Pancreas (tissue), 10 donors: ENCODE measurements at regions not wholly inside any gene's neighbourhood (a gene's known extent, or its start where the extent isn't known, plus 50 kb on each side); places are given as distances from the start of the nearest gene placed in this dataset.

ENCODE experiments used
- ATAC-seq, 4 donors: fragments of 200-7000 bp; cut with Tn5 transposase; one replicate each; pipeline versions ENCODE4 v1.8.0 to v1.9.1; 2020; ENCODE audit warnings: mild to moderate bottlenecking in 4 of 4, moderate library complexity in 4 of 4
- DNase-seq, 6 donors: peaks; one replicate each; pipeline ENCODE4 v3.0.0-alpha.2; 2020
- FAIRE-seq: peaks from 2 replicates; lab custom pipeline; 2012; peaks lifted over from hg19 to GRCh38; lab: Jason Lieb, UNC
- H3K27ac ChIP-seq, 4 donors: fragments of 200-600 bp; sonication (generic); 1 replicate in 3 of 4; 2 replicates in 1 of 4; pipeline versions ENCODE4 v1.5.0 to v1.8.0; 2020
- H3K27me3 ChIP-seq, 4 donors: fragments of 200-600 bp; one replicate each; pipeline ENCODE4 v1.8.0; 2021
- H3K36me3 ChIP-seq, 3 donors: fragments of 200-600 bp; sonication (generic) in 1 of 3; one replicate each; pipeline versions ENCODE4 v1.5.0 to v1.8.0; 2020 to 2021
- H3K4me1 ChIP-seq, 3 donors: fragments of 200-600 bp; one replicate each; pipeline ENCODE4 v1.8.0; 2021
- H3K4me3 ChIP-seq, 4 donors: fragments of 200-600 bp; sonication (generic) in 2 of 4; one replicate each; pipeline versions ENCODE4 v1.5.0 to v1.8.0; 2020 to 2021
- H3K9me3 ChIP-seq, 4 donors: fragments of 200-600 bp; one replicate each; pipeline ENCODE4 v1.8.0; 2021
- CTCF ChIP-seq, 4 donors: fragments of 200-600 bp; sonication (generic) in 3 of 4; IDR thresholded peaks; one replicate each; pipeline versions ENCODE4 v1.5.0 to v1.8.0; 2021; ENCODE audit warnings: antibody characterized with exemption in 4 of 4
- WGBS, 2 donors: extraction: QIAGEN DNeasy Blood & Tissue Kit; methylation state at CpG; one replicate each; pipeline ENCODE4 v1.1.7; 2013; 5-methylcytosine and 5-hydroxymethylcytosine counted together
- intact Hi-C, 3 donors: fragments of 100-400 bp; cut with DNase I; formaldehyde crosslinking; loops; one replicate each; pipeline versions ENCODE4 v1.11.1 to v1.14.2; 2022
- donor health status: healthy with polysubstance abuse.
- donor health status: DM: no; HTN: no; CAD: no; lungs with moderate emphysema.
- donor health status: DM: no; HTN: no; CAD: no.
- donor health status: control.
- donor health status: control.
- donor health status: Bipolar disorder and iron deficiency.
- donor health status: DM: yes; HTN: yes; CAD: no.
- donor health status: DM: no; HTN: no; CAD: no.
- donor health status: DM: no; HTN: no; CAD: no.
- donor health status: DM: yes; HTN: yes; CAD: no.

- WGBS, 2 donors = 58 to 79% methylated on average over 3 of the region's 3 CpGs
- TF ChIP-seq CTCF (IDR thresholded peaks at IDR 0.05) = no peak
- peak in 1 of 4 donors; percentile 3 for ATAC-seq
- Histone ChIP-seq H3K4me1 (peaks cover 9 to 61% (median 14%) of the 10 kb centered on the region in 3 donors), H3K27me3 (no peaks in the 10 kb centered on the region), H3K36me3 (no peaks in the 10 kb centered on the region), H3K27ac (no peak overlapping the region), H3K9me3 (no peaks in the 10 kb centered on the region), H3K4me3 (no peak overlapping the region)
- no peak for FAIRE-seq
- DNase-seq = no peak
- intact Hi-C loops = no loop called here
Observed at GRCh38 chr2:134199123-134199522, 54.7 kb upstream of the MGAT5 start.

- no peak for DNase-seq
- peak in 3 of 4 donors; percentile 27 to 58 (median 42) for ATAC-seq
- H3K9me3 ChIP-seq = no peaks in the 10 kb centered on the region
- intact Hi-C loops = loop anchor here in 1 of 3 donors (5.0 kb wide), 1 partner anchor 78 kb away; no protein-coding TSS in a partner anchor
- TF ChIP-seq CTCF (IDR thresholded peaks at IDR 0.05) = no peak
- H3K27me3 ChIP-seq = no peaks in the 10 kb centered on the region
- no peak for FAIRE-seq
- peaks cover 7 to 53% (median 8%) of the 10 kb centered on the region in 3 donors for H3K4me1 ChIP-seq
- no peak overlapping the region for H3K27ac ChIP-seq
- 23 to 34% methylated on average over 4 of the region's 4 CpGs for WGBS, 2 donors
- no peaks in the 10 kb centered on the region for H3K36me3 ChIP-seq
- H3K4me3 ChIP-seq = no peak overlapping the region
Observed at GRCh38 chr2:134200036-134200618, 53.7 kb upstream of the MGAT5 start.

- peaks cover 7 to 55% (median 10%) of the 10 kb centered on the region in 3 donors for H3K4me1 ChIP-seq
- no peaks in the 10 kb centered on the region for H3K36me3 ChIP-seq
- H3K27me3 ChIP-seq = no peaks in the 10 kb centered on the region
- WGBS, 2 donors = 39 to 43% methylated on average over 7 of the region's 7 CpGs
- no peaks in the 10 kb centered on the region for H3K9me3 ChIP-seq
- no peak overlapping the region for H3K4me3 ChIP-seq
- FAIRE-seq (no peak), ATAC-seq (peak; percentile 41 to 74 (median 64)), DNase-seq (peak in 1 of 6 donors; percentile 23)
- no peak overlapping the region for H3K27ac ChIP-seq
- TF ChIP-seq CTCF (IDR thresholded peaks at IDR 0.05) = no peak
- intact Hi-C loops = loop anchor here in 1 of 3 donors (5.0 kb wide), 1 partner anchor 79 kb away; no protein-coding TSS in a partner anchor
Observed at GRCh38 chr2:134201533-134201932, 52.3 kb upstream of the MGAT5 start.

GRCh38 chr2:134202371-134202770, 51.5 kb upstream of the MGAT5 start:
- TF ChIP-seq CTCF (IDR thresholded peaks at IDR 0.05) = no peak
- Histone ChIP-seq H3K36me3 (no peaks in the 10 kb centered on the region), H3K9me3 (no peaks in the 10 kb centered on the region), H3K4me3 (no peak overlapping the region), H3K27ac (no peak overlapping the region), H3K4me1 (peaks cover 7 to 57% (median 10%) of the 10 kb centered on the region in 3 donors), H3K27me3 (no peaks in the 10 kb centered on the region)
- WGBS, 2 donors = 87 to 90% methylated on average over 4 of the region's 4 CpGs
- no peak for ATAC-seq
- FAIRE-seq = no peak
- no peak for DNase-seq
- intact Hi-C loops = loop anchor here in 1 of 3 donors (5.0 kb wide), 1 partner anchor 80 kb away; no protein-coding TSS in a partner anchor

- TF ChIP-seq CTCF (IDR thresholded peaks at IDR 0.05) = no peak
- FAIRE-seq = no peak
- peaks cover 5 to 49% (median 10%) of the 10 kb centered on the region in 3 donors for H3K4me1 ChIP-seq
Observed at GRCh38 chr2:134203175-134203574, 50.7 kb upstream of the MGAT5 start.

More at GRCh38 chr2:134203175-134203574, 50.7 kb upstream of the MGAT5 start:
- ATAC-seq = no peak
- no peaks in the 10 kb centered on the region for H3K27me3 ChIP-seq
- no peak overlapping the region for H3K4me3 ChIP-seq
- intact Hi-C loops = loop anchor here in 1 of 3 donors (5.0 kb wide), 1 partner anchor 81 kb away; no protein-coding TSS in a partner anchor
- H3K9me3 ChIP-seq = no peaks in the 10 kb centered on the region
- DNase-seq = no peak
- H3K27ac ChIP-seq = no peak overlapping the region
- H3K36me3 ChIP-seq = no peaks in the 10 kb centered on the region
